HepG2 (cell line): ENCODE measurements at regions not wholly inside any gene's neighbourhood (a gene's known extent, or its start where the extent isn't known, plus 50 kb on each side); places are given as distances from the start of the nearest gene placed in this dataset.

Experiments used
- ATAC-seq: fragments of 200-7000 bp; cut with Tn5 transposase; 3 replicates; pipeline ENCODE4 v1.9.1; 2020; ENCODE audit warnings: mild to moderate bottlenecking, moderate library complexity
- BruUV-seq: library from RNA; stranded (reverse); fragments of 400-500 nt; replicated peaks from 2 replicates; lab custom pipeline; 2021; lab: Mats Ljungman, UMichigan
- CTCF ChIA-PET: fragments of 300-600 bp; formaldehyde crosslinking; extraction: SDS; loops from one replicate; lab custom pipeline; 2021; ENCODE audit warnings: low total read pairs, inconsistent platforms, low intra/inter-chr PET ratio; lab: Yijun Ruan, JAX
- POLR2A ChIA-PET: fragments of 350-600 bp; sonication (Branson Sonifier 250); formaldehyde crosslinking; loops from one replicate; lab custom pipeline; 2020; ENCODE audit warnings: antibody characterized with exemption, inconsistent platforms; lab: Yijun Ruan, JAX
- DNase-seq: peaks from one replicate; pipeline ENCODE4 v3.0.0-alpha.2; 2015; ENCODE audit warnings: low spot score
- FAIRE-seq: peaks from 3 replicates; lab custom pipeline; 2011; peaks lifted over from hg19 to GRCh38; lab: Jason Lieb, UNC
- H2AFZ ChIP-seq: one replicate; pipeline ENCODE4 v1.6.1; 2011; ENCODE audit warnings: low read length, inconsistent platforms
- H3K27ac ChIP-seq: fragments of 300-600 bp; 3 replicates; pipeline ENCODE4 v1.8.0; 2011; ENCODE audit warnings: mixed run types, mild to moderate bottlenecking, mixed read lengths, low read length, inconsistent platforms; ENCODE audit not compliant: insufficient read depth; ENCODE audit errors: extremely low read length
- H3K27me3 ChIP-seq, 2 experiments: fragments of 200-600 bp in 1 of 2; 2 replicates in 1 of 2; 3 replicates in 1 of 2; pipeline versions ENCODE4 v1.6.0 to v1.8.0; 2011; ENCODE audit warnings: low read length in 2 of 2, mild to moderate bottlenecking in 2 of 2, moderate library complexity in 2 of 2, inconsistent platforms in 1 of 2; ENCODE audit not compliant: insufficient read depth in 2 of 2, control insufficient read depth in 1 of 2
- H3K36me3 ChIP-seq, 2 experiments: fragments of 200-600 bp in 1 of 2; replicated peaks in 1 of 2; 2 replicates in 1 of 2; 3 replicates in 1 of 2; pipeline versions ENCODE4 v1.5.1 to v1.8.0; 2011; ENCODE audit warnings: low read length in 2 of 2, inconsistent platforms in 1 of 2; ENCODE audit not compliant: insufficient read depth in 2 of 2, control insufficient read depth in 1 of 2
- H3K4me1 ChIP-seq: 2 replicates; pipeline ENCODE4 v1.5.1; 2012; ENCODE audit warnings: low read length, inconsistent platforms; ENCODE audit not compliant: insufficient read depth
- H3K4me2 ChIP-seq: 2 replicates; pipeline ENCODE4 v1.6.0; 2011; ENCODE audit warnings: low read depth, low read length, inconsistent platforms
- H3K4me3 ChIP-seq, 3 experiments: fragments of 200-600 bp in 1 of 3; sonication (generic), shearing (Covaris generic) in 1 of 3; replicated peaks in 1 of 3; 2 replicates each; pipeline ENCODE4 v1.5.1; 2011 to 2016; ENCODE audit warnings: low read length in 3 of 3, inconsistent platforms in 2 of 3, low read depth in 2 of 3, mild to moderate bottlenecking in 2 of 3, control low read depth in 1 of 3, mixed read lengths in 1 of 3; ENCODE audit not compliant: insufficient read depth in 1 of 3
- H3K79me2 ChIP-seq: one replicate; pipeline ENCODE4 v1.6.1; 2011; ENCODE audit warnings: low read length, inconsistent platforms; ENCODE audit not compliant: insufficient read depth
- H3K9ac ChIP-seq: 2 replicates; pipeline ENCODE4 v1.6.0; 2011; ENCODE audit warnings: mild to moderate bottlenecking, low read depth, low read length, inconsistent platforms; ENCODE audit not compliant: insufficient read depth
- H3K9me3 ChIP-seq: 2 replicates; pipeline ENCODE4 v1.5.1; 2012; ENCODE audit warnings: mild to moderate bottlenecking, low read length
- H4K20me1 ChIP-seq: 2 replicates; pipeline ENCODE4 v1.6.0; 2011; ENCODE audit warnings: inconsistent platforms, mild to moderate bottlenecking, low read length, moderate library complexity; ENCODE audit not compliant: insufficient read depth
- CCDC6 ChIP-seq: sonication (generic); formaldehyde crosslinking; IDR thresholded peaks from 2 replicates; pipeline ENCODE4 v1.8.1; 2022; ENCODE audit warnings: mild to moderate bottlenecking, missing genetic modification reagents, moderate library complexity
- CENPT ChIP-seq: sonication (generic); formaldehyde crosslinking; IDR thresholded peaks from 2 replicates; pipeline ENCODE4 v1.8.0; 2022; ENCODE audit warnings: low read depth, mild to moderate bottlenecking, moderate library complexity, missing genetic modification reagents
- CREBL2 ChIP-seq: sonication (generic); formaldehyde crosslinking; IDR thresholded peaks from 2 replicates; pipeline ENCODE4 v1.8.1; 2023; ENCODE audit warnings: missing genetic modification reagents, mild to moderate bottlenecking, borderline replicate concordance
- GFI1 ChIP-seq: sonication (generic); formaldehyde crosslinking; IDR thresholded peaks from 2 replicates; pipeline ENCODE4 v1.5.0; 2020; ENCODE audit warnings: missing genetic modification reagents, mild to moderate bottlenecking, borderline replicate concordance
- HDAC1 ChIP-seq: sonication (generic); formaldehyde crosslinking; IDR thresholded peaks from 2 replicates; pipeline ENCODE4 v1.5.1; 2020; ENCODE audit warnings: mild to moderate bottlenecking, missing genetic modification reagents
- HNF4A ChIP-seq: sonication (generic); formaldehyde crosslinking; IDR thresholded peaks from 2 replicates; pipeline ENCODE4 v1.4.0; 2020; ENCODE audit warnings: missing genetic modification reagents
- IRX3 ChIP-seq: sonication (generic); formaldehyde crosslinking; IDR thresholded peaks from 2 replicates; pipeline ENCODE4 v1.8.1; 2023; ENCODE audit warnings: mild to moderate bottlenecking, low read depth, missing genetic modification reagents, borderline replicate concordance
- JUND ChIP-seq: sonication (generic); formaldehyde crosslinking; IDR thresholded peaks from 2 replicates; pipeline ENCODE4 v1.8.0; 2022; ENCODE audit warnings: mild to moderate bottlenecking, missing genetic modification reagents
- KDM1A ChIP-seq: IDR thresholded peaks from 2 replicates; pipeline ENCODE4 v1.6.1; 2016; ENCODE audit warnings: missing compliant biosample characterization
- PHF20 ChIP-seq: sonication (generic); formaldehyde crosslinking; IDR thresholded peaks from 2 replicates; pipeline ENCODE4 v1.5.0; 2020; ENCODE audit warnings: mild to moderate bottlenecking, missing genetic modification reagents
- PITX1 ChIP-seq: sonication (generic); formaldehyde crosslinking; IDR thresholded peaks from 2 replicates; pipeline ENCODE4 v1.5.1; 2020; ENCODE audit warnings: mild to moderate bottlenecking, missing genetic modification reagents
- SIX4 ChIP-seq: sonication (generic); formaldehyde crosslinking; IDR thresholded peaks from 2 replicates; pipeline ENCODE4 v1.4.0; 2020; ENCODE audit warnings: missing genetic modification reagents
- SNRNP70 ChIP-seq: fragments of 200-400 bp; formaldehyde crosslinking; IDR thresholded peaks from 2 replicates; pipeline ENCODE4 v1.6.1; 2017; ENCODE audit warnings: mild to moderate bottlenecking, low read depth, low read length, moderate library complexity
- TEAD2 ChIP-seq: sonication (generic); formaldehyde crosslinking; IDR thresholded peaks from 2 replicates; pipeline ENCODE4 v1.9.0; 2021; ENCODE audit warnings: missing genetic modification reagents
- TP53 ChIP-seq: sonication (generic); formaldehyde crosslinking; conservative IDR thresholded peaks from 2 replicates; pipeline ENCODE4 v1.4.0; 2020; ENCODE audit warnings: missing genetic modification reagents
- ZNF296 ChIP-seq: sonication (generic); formaldehyde crosslinking; conservative IDR thresholded peaks from 2 replicates; pipeline ENCODE4 v1.5.0; 2020; ENCODE audit warnings: mild to moderate bottlenecking, missing genetic modification reagents
- ZNF747 ChIP-seq: sonication (generic); formaldehyde crosslinking; IDR thresholded peaks from 2 replicates; pipeline ENCODE4 v1.8.1; 2023; ENCODE audit warnings: missing genetic modification reagents, mild to moderate bottlenecking, borderline replicate concordance
- WGBS: methylation state at CpG from one replicate; pipeline ENCODE4 v1.1.6; 2017; ENCODE audit warnings: low lambda C conversion rate; 5-methylcytosine and 5-hydroxymethylcytosine counted together
- in situ Hi-C: cut with HindIII; loops from 2 replicates; pipeline ENCODE4 v1.10.0; 2017; ENCODE audit warnings: low pct_unique_long_range_greater_than_20kb; ENCODE audit not compliant: extremely low pct_ligation_motif_present
- intact Hi-C: fragments of 100-400 bp; cut with micrococcal nuclease; formaldehyde crosslinking; loops from one replicate; pipeline ENCODE4 v1.10.0; 2022; ENCODE audit not compliant: unreplicated experiment
- TF ChIP-seq, protein P1 (sequence below): sonication (generic); formaldehyde crosslinking; IDR thresholded peaks from 2 replicates; pipeline ENCODE4 v1.5.0; 2020; ENCODE audit warnings: missing genetic modification reagents, mild to moderate bottlenecking, borderline replicate concordance
- TF ChIP-seq, protein P2 (sequence below): sonication (generic); formaldehyde crosslinking; IDR thresholded peaks from 2 replicates; pipeline ENCODE4 v1.4.0; 2020; ENCODE audit warnings: missing genetic modification reagents

GRCh38 chr6:80907831-80908230, 801.4 kb downstream of the BCKDHB start:
- no peak overlapping the region for H3K4me3 ChIP-seq
- in situ Hi-C loops = no loop called here
- CTCF ChIA-PET = no interaction called here
- no peak overlapping the region for H3K4me2 ChIP-seq
- ATAC-seq = no peak
- H3K9ac ChIP-seq = no peak overlapping the region
- H3K9me3 ChIP-seq = peaks cover 35% of the 10 kb centered on the region
- 6% methylated on average over 3 of the region's 3 CpGs for WGBS
- intact Hi-C loops = no loop called here
- TF ChIP-seq CENPT (CRISPR knock-in tag) (no peak), CREBL2 (CRISPR knock-in tag) (no peak), TEAD2 (CRISPR knock-in tag) (no peak), GFI1 (no peak), PHF20 (CRISPR knock-in tag) (no peak), IRX3 (CRISPR knock-in tag) (no peak), ZNF296 (CRISPR knock-in tag) (no peak), CCDC6 (CRISPR knock-in tag) (no peak), ZNF747 (CRISPR knock-in tag) (no peak), TP53 (CRISPR knock-in tag) (no peak), SNRNP70 (no peak), KDM1A (CRISPR knock-in tag) (no peak), JUND (CRISPR knock-in tag) (no peak), SIX4 (no peak), HDAC1 (CRISPR knock-in tag) (no peak), HNF4A (CRISPR knock-in tag) (no peak), PITX1 (no peak)
- TF ChIP-seq, protein P1, sequence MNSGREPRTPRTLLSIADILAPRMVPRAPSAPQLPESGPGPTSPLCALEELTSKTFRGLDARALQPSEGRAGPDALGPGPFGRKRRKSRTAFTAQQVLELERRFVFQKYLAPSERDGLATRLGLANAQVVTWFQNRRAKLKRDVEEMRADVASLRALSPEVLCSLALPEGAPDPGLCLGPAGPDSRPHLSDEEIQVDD (CRISPR knock-in tag) = no peak
- TF ChIP-seq, protein P2, sequence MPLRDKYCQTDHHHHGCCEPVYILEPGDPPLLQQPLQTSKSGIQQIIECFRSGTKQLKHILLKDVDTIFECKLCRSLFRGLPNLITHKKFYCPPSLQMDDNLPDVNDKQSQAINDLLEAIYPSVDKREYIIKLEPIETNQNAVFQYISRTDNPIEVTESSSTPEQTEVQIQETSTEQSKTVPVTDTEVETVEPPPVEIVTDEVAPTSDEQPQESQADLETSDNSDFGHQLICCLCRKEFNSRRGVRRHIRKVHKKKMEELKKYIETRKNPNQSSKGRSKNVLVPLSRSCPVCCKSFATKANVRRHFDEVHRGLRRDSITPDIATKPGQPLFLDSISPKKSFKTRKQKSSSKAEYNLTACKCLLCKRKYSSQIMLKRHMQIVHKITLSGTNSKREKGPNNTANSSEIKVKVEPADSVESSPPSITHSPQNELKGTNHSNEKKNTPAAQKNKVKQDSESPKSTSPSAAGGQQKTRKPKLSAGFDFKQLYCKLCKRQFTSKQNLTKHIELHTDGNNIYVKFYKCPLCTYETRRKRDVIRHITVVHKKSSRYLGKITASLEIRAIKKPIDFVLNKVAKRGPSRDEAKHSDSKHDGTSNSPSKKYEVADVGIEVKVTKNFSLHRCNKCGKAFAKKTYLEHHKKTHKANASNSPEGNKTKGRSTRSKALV = no peak
- no peaks in the 10 kb centered on the region for H4K20me1 ChIP-seq
- POLR2A ChIA-PET = no interaction called here
- no peak for DNase-seq
- no TSS peak for BruUV-seq
- FAIRE-seq = no peak
- H3K79me2 ChIP-seq = no peaks in the 10 kb centered on the region
- H3K27ac ChIP-seq = no peak overlapping the region
- H3K36me3 ChIP-seq = no peaks in the 10 kb centered on the region
- H3K27me3 ChIP-seq = no peaks in the 10 kb centered on the region
- no peaks in the 10 kb centered on the region for H3K4me1 ChIP-seq
- no peak overlapping the region for H2AFZ ChIP-seq
